MM.1S (cell line): ENCODE measurements at regions not wholly inside any gene's neighbourhood (a gene's known extent, or its start where the extent isn't known, plus 50 kb on each side); places are given as distances from the start of the nearest gene placed in this dataset.

Source experiments
- DNase-seq: peaks from one replicate; pipeline ENCODE4 v3.0.0-alpha.2; 2015
- H2AFZ ChIP-seq: fragments of 300-600 bp; sonication (generic); 2 replicates; pipeline ENCODE4 v1.6.0; 2016; ENCODE audit warnings: antibody characterized with exemption, low read length
- H3F3A ChIP-seq: fragments of 300-600 bp; sonication (generic); 2 replicates; pipeline ENCODE4 v1.6.1; 2016; ENCODE audit warnings: mild to moderate bottlenecking, antibody characterized with exemption, low read length, moderate library complexity, mixed read lengths; ENCODE audit not compliant: insufficient read depth
- H3K27ac ChIP-seq: fragments of 300-600 bp; sonication (generic); 2 replicates; pipeline ENCODE4 v1.5.1; 2016; ENCODE audit warnings: mild to moderate bottlenecking, low read length
- H3K27me3 ChIP-seq: fragments of 300-600 bp; sonication (generic); replicated peaks from 2 replicates; pipeline ENCODE4 v1.6.0; 2016; ENCODE audit warnings: low read length; ENCODE audit not compliant: insufficient read depth
- H3K36me3 ChIP-seq: fragments of 300-600 bp; sonication (generic); replicated peaks from 2 replicates; pipeline ENCODE4 v1.6.1; 2016; ENCODE audit warnings: mild to moderate bottlenecking, low read length, mixed read lengths; ENCODE audit not compliant: insufficient read depth
- H3K4me1 ChIP-seq: fragments of 300-600 bp; sonication (generic); 2 replicates; pipeline ENCODE4 v1.6.1; 2016; ENCODE audit warnings: low read length, mixed read lengths
- H3K4me2 ChIP-seq: fragments of 300-600 bp; sonication (generic); 2 replicates; pipeline ENCODE4 v1.6.0; 2016; ENCODE audit warnings: low read depth, low read length
- H3K4me3 ChIP-seq: fragments of 300-600 bp; sonication (generic); 2 replicates; pipeline ENCODE4 v1.5.1; 2016; ENCODE audit warnings: low read length, mixed read lengths
- H3K79me2 ChIP-seq: fragments of 300-600 bp; sonication (generic); 2 replicates; pipeline ENCODE4 v1.6.1; 2016; ENCODE audit warnings: mixed run types, low read length, mixed read lengths
- H3K9ac ChIP-seq: fragments of 300-600 bp; sonication (generic); 2 replicates; pipeline ENCODE4 v1.6.1; 2016; ENCODE audit warnings: low read length, mixed read lengths
- H3K9me2 ChIP-seq: fragments of 300-600 bp; sonication (generic); replicated peaks from 2 replicates; pipeline ENCODE4 v1.6.1; 2016; ENCODE audit warnings: mild to moderate bottlenecking, low read length, mixed read lengths; ENCODE audit not compliant: insufficient read depth
- H3K9me3 ChIP-seq: fragments of 300-600 bp; sonication (generic); replicated peaks from 2 replicates; pipeline ENCODE4 v1.6.1; 2016; ENCODE audit warnings: mild to moderate bottlenecking, low read length, mixed read lengths; ENCODE audit not compliant: insufficient read depth
- H4K20me1 ChIP-seq: fragments of 300-600 bp; sonication (generic); 2 replicates; pipeline ENCODE4 v1.6.1; 2016; ENCODE audit warnings: mild to moderate bottlenecking, low read length, moderate library complexity, mixed read lengths; ENCODE audit not compliant: insufficient read depth
- CTCF ChIP-seq: fragments of 300-600 bp; sonication (generic); IDR thresholded peaks from 2 replicates; pipeline ENCODE4 v1.5.1; 2016; ENCODE audit warnings: antibody characterized with exemption, low read length, mixed read lengths
- EZH2 ChIP-seq: fragments of 300-600 bp; sonication (generic); optimal IDR thresholded peaks from 2 replicates; pipeline ENCODE3; 2017; ENCODE audit warnings: low read depth, mild to moderate bottlenecking, antibody characterized with exemption, low read length, mixed read lengths
- EZH2phosphoT487 ChIP-seq: fragments of 300-600 bp; sonication (generic); IDR thresholded peaks from 2 replicates; pipeline ENCODE4 v1.6.1; 2018; ENCODE audit warnings: antibody characterized with exemption, low read length

- peak; percentile 69 for TF ChIP-seq CTCF
- TF ChIP-seq EZH2phosphoT487: no peak
- TF ChIP-seq EZH2: no peak
- Histone ChIP-seq H3K9ac (no peak overlapping the region), H3K4me3 (no peak overlapping the region), H3K27ac (no peak overlapping the region), H3K9me2 (no peaks in the 10 kb centered on the region), H3K36me3 (no peaks in the 10 kb centered on the region), H3K79me2 (no peaks in the 10 kb centered on the region), H3K4me1 (no peaks in the 10 kb centered on the region), H4K20me1 (no peaks in the 10 kb centered on the region), H3K4me2 (no peak overlapping the region), H3F3A (no peaks in the 10 kb centered on the region), H3K27me3 (no peaks in the 10 kb centered on the region), H3K9me3 (no peaks in the 10 kb centered on the region), H2AFZ (no peak overlapping the region)
- DNase-seq: peak; percentile 29
These were observed 105.3 kb upstream of the BMP5 start for GRCh38 chr6:55980627-55981211.

- Histone ChIP-seq H3K79me2 (no peaks in the 10 kb centered on the region), H3K27ac (no peak overlapping the region), H4K20me1 (no peaks in the 10 kb centered on the region), H3K4me3 (no peak overlapping the region), H3F3A (no peaks in the 10 kb centered on the region), H3K9me3 (no peaks in the 10 kb centered on the region), H3K36me3 (no peaks in the 10 kb centered on the region), H3K9ac (no peak overlapping the region), H3K4me2 (no peak overlapping the region), H3K27me3 (no peaks in the 10 kb centered on the region), H3K9me2 (no peaks in the 10 kb centered on the region), H3K4me1 (peaks cover 5% of the 10 kb centered on the region; the same call in 1 of the 2 replicates), H2AFZ (no peak overlapping the region)
- no peak for TF ChIP-seq CTCF
- no peak for TF ChIP-seq EZH2
- TF ChIP-seq EZH2phosphoT487: no peak
- DNase-seq: no peak
These were observed 104.1 kb upstream of the BMP5 start for GRCh38 chr6:55979526-55979925.

GRCh38 chr6:55977959-55978665, 102.7 kb upstream of the BMP5 start:
- Histone ChIP-seq H3F3A (no peaks in the 10 kb centered on the region), H3K9me3 (no peaks in the 10 kb centered on the region)

More at GRCh38 chr6:55977959-55978665, 102.7 kb upstream of the BMP5 start:
- Histone ChIP-seq H3K4me3 (no peak overlapping the region), H2AFZ (no peak overlapping the region), H3K9me2 (no peaks in the 10 kb centered on the region), H3K79me2 (no peaks in the 10 kb centered on the region), H3K4me1 (peaks cover 6% of the 10 kb centered on the region; the same call in 1 of the 2 replicates), H3K27me3 (no peaks in the 10 kb centered on the region), H3K9ac (no peak overlapping the region), H3K27ac (no peak overlapping the region), H3K36me3 (no peaks in the 10 kb centered on the region), H3K4me2 (no peak overlapping the region), H4K20me1 (no peaks in the 10 kb centered on the region)
- DNase-seq: no peak
- TF ChIP-seq CTCF: no peak
- TF ChIP-seq EZH2: no peak
- TF ChIP-seq EZH2phosphoT487: no peak
